NCI-H2227 treated with DMSO at 0.1 percent for 48 hours (cell line): ENCODE measurements at regions not wholly inside any gene's neighbourhood (a gene's known extent, or its start where the extent isn't known, plus 50 kb on each side); places are given as distances from the start of the nearest gene placed in this dataset.
A peak's percentile ranks its signal among the peaks of the same experiment; 100 is the strongest.
"Not testable (repeated sequence)": the region's sequence is repeated elsewhere in the genome, so short reads cannot be mapped to it uniquely, and the experiment has no call there.

Source experiments
- DNase-seq: peaks from one replicate; lab custom pipeline; 2025; lab: John Stamatoyannopoulos, UW

GRCh38 chr12:46087916-46088439 is 97.6 kb upstream of the SCAF11 start:
- DNase-seq = no peak

- no peak for DNase-seq
These were observed 94.6 kb upstream of the SCAF11 start for GRCh38 chr12:46084666-46085631.

GRCh38 chr12:46082490-46083200 is 92.3 kb upstream of the SCAF11 start:
- DNase-seq = no peak

GRCh38 chr12:46073321-46073720 is 82.9 kb upstream of the SCAF11 start:
- no peak for DNase-seq

- peak; percentile 55 for DNase-seq
These were observed 81.6 kb upstream of the SCAF11 start for GRCh38 chr12:46071769-46072624.

GRCh38 chr12:46071335-46071734 is 81.0 kb upstream of the SCAF11 start:
- DNase-seq = no peak

- no peak for DNase-seq
These were observed 76.7 kb upstream of the SCAF11 start for GRCh38 chr12:46067094-46067493.

- no peak for DNase-seq
These were observed 75.2 kb upstream of the SCAF11 start for GRCh38 chr12:46065412-46066166.

- DNase-seq = no peak
These were observed 74.2 kb upstream of the SCAF11 start for GRCh38 chr12:46064548-46064947.

GRCh38 chr12:46058697-46059096 is 68.3 kb upstream of the SCAF11 start:
- not testable (repeated sequence) for DNase-seq

GRCh38 chr12:46050805-46051204 is 60.4 kb upstream of the SCAF11 start:
- DNase-seq = no peak

GRCh38 chr12:46049665-46050064 is 59.3 kb upstream of the SCAF11 start:
- DNase-seq = no peak

- no peak for DNase-seq
These were observed 56.1 kb upstream of the SCAF11 start for GRCh38 chr12:46046436-46046835.

- DNase-seq = no peak
These were observed 53.7 kb upstream of the SCAF11 start for GRCh38 chr12:46043972-46044520.
